ENCODE measurements at regions not wholly inside any gene's neighbourhood (a gene's known extent, or its start where the extent isn't known, plus 50 kb on each side); places are given as distances from the start of the nearest gene placed in this dataset.
"Not testable (repeated sequence)": the region's sequence is repeated elsewhere in the genome, so short reads cannot be mapped to it uniquely, and the experiment has no call there.

GRCh38 chr7:130946114-130946513 is 212.1 kb upstream of the KLF14 start:
- DNase-seq (ENCODE audit: low read depth in 3 of 3) = no peak

- DNase-seq (ENCODE audit: low read depth in 3 of 3) = no peak
Observed at GRCh38 chr7:130947792-130948580, 214.0 kb upstream of the KLF14 start.

GRCh38 chr7:130948822-130949221 is 214.8 kb upstream of the KLF14 start:
- DNase-seq (ENCODE audit: low read depth in 3 of 3) = no peak

GRCh38 chr7:130949550-130949949 is 215.5 kb upstream of the KLF14 start:
- no peak for DNase-seq (ENCODE audit: low read depth in 3 of 3)

- DNase-seq (ENCODE audit: low read depth in 3 of 3) = no peak
Observed at GRCh38 chr7:130950054-130950453, 216.0 kb upstream of the KLF14 start.

GRCh38 chr7:130950741-130951140 is 216.7 kb upstream of the KLF14 start:
- DNase-seq (ENCODE audit: low read depth in 3 of 3) = no peak

GRCh38 chr7:130951303-130951975 is 217.4 kb upstream of the KLF14 start:
- DNase-seq (ENCODE audit: low read depth in 3 of 3) = no peak

GRCh38 chr7:130951976-130952876 is 218.2 kb upstream of the KLF14 start:
- DNase-seq (ENCODE audit: low read depth in 3 of 3) = no peak

- no peak for DNase-seq (ENCODE audit: low read depth in 3 of 3)
Observed at GRCh38 chr7:130953196-130953595, 219.2 kb upstream of the KLF14 start.

- no peak for DNase-seq (ENCODE audit: low read depth in 3 of 3)
Observed at GRCh38 chr7:130954918-130955564, 221.0 kb upstream of the KLF14 start.

GRCh38 chr7:130955565-130955919 is 221.5 kb upstream of the KLF14 start:
- no peak for DNase-seq (ENCODE audit: low read depth in 3 of 3)

- DNase-seq (ENCODE audit: low read depth in 3 of 3) = no peak
Observed at GRCh38 chr7:130956417-130957136, 222.6 kb upstream of the KLF14 start.

- DNase-seq (ENCODE audit: low read depth in 3 of 3) = no peak
Observed at GRCh38 chr7:130957137-130957513, 223.1 kb upstream of the KLF14 start.

- DNase-seq (ENCODE audit: low read depth in 3 of 3) = not testable (repeated sequence)
Observed at GRCh38 chr7:130957722-130958435, 223.9 kb upstream of the KLF14 start.

GRCh38 chr7:130958846-130959245 is 224.8 kb upstream of the KLF14 start:
- no peak for DNase-seq (ENCODE audit: low read depth in 3 of 3)

- no peak for DNase-seq (ENCODE audit: low read depth in 3 of 3)
Observed at GRCh38 chr7:130959743-130960207, 225.8 kb upstream of the KLF14 start.

GRCh38 chr7:130960208-130960988 is 226.4 kb upstream of the KLF14 start:
- no peak for DNase-seq (ENCODE audit: low read depth in 3 of 3)

- DNase-seq (ENCODE audit: low read depth in 3 of 3) = peak; percentile 49 to 75 (median 57)
Observed at GRCh38 chr7:130961128-130961601, 227.2 kb upstream of the KLF14 start.

- DNase-seq (ENCODE audit: low read depth in 3 of 3) = no peak
Observed at GRCh38 chr7:130962109-130962508, 228.1 kb upstream of the KLF14 start.
